LNCaP clone FGC (cell line): ENCODE measurements at regions not wholly inside any gene's neighbourhood (a gene's known extent, or its start where the extent isn't known, plus 50 kb on each side); places are given as distances from the start of the nearest gene placed in this dataset.
A peak's percentile ranks its signal among the peaks of the same experiment; 100 is the strongest.
"Not testable (repeated sequence)": the region's sequence is repeated elsewhere in the genome, so short reads cannot be mapped to it uniquely, and the experiment has no call there.

Experiments
- DNase-seq: peaks from one replicate; pipeline ENCODE4 v3.0.0-alpha.2; 2011; ENCODE audit warnings: low read depth
- H3K4me3 ChIP-seq: 2 replicates; pipeline ENCODE4 v1.5.1; 2011; ENCODE audit warnings: mild to moderate bottlenecking, low read depth, low read length, control low read depth
- CTCF ChIP-seq: IDR thresholded peaks from 2 replicates; pipeline ENCODE4 v1.5.1; 2012; ENCODE audit warnings: mild to moderate bottlenecking; ENCODE audit not compliant: control insufficient read depth, insufficient read depth; ENCODE audit errors: extremely low read depth

DNA sequence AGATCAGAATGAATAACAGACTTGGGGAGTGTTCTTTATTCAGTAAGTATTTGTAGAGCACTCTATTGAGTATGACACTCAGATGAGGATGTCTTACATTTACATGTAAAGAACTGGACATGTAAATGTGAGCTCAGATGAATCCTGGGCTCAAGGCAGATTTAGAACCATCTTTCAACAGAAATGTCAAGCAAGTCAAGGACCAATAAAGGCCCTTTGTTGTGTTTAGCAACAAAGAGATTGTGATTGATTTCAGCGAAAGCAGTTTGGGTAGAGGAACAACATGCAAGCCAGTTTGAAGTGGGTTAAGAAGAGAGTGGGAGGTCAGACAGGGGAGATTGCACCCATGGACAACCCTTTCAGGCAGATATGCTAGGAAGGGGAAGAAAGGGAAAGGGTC is 194.2 kb upstream of the DNAJC19 start:
- DNase-seq: no peak
- TF ChIP-seq CTCF: no peak

GRCh38 chr3:181183057-181183456 is 193.5 kb upstream of the DNAJC19 start:
- H3K4me3 ChIP-seq, DNase-seq: not testable (repeated sequence)

More for the DNA sequence above, 194.2 kb upstream of the DNAJC19 start:
- no peak overlapping the region for H3K4me3 ChIP-seq

- H3K4me3 ChIP-seq: no peak overlapping the region
- no peak for DNase-seq
- no peak for TF ChIP-seq CTCF
Measured at GRCh38 chr3:181178991-181179390, 189.5 kb upstream of the DNAJC19 start.

DNA sequence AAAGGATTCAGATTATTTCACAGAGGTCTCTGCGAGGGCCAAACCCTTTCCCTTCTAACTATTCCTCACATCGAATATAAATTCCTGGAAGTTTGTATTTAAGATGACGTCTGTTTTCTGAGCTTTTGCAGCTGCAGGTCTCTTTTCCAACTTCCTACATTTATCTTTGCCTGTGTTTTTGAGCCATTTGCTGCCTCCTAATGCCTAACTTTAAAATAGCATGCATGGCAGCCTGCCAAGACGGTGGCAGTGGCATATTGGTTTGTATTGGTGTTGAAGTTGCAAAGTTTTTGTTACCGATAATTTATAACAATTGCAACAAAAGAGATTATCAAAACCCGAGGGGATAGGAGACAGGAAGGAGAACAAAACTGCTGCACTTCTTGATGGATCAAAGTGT is 187.1 kb upstream of the DNAJC19 start:
- TF ChIP-seq CTCF: peak; percentile 85
- H3K4me3 ChIP-seq: no peak overlapping the region
- DNase-seq: peak; percentile 18

- no peak for DNase-seq
- no peak overlapping the region for H3K4me3 ChIP-seq
- no peak for TF ChIP-seq CTCF
Measured at GRCh38 chr3:181174676-181175233, 185.2 kb upstream of the DNAJC19 start.

DNA sequence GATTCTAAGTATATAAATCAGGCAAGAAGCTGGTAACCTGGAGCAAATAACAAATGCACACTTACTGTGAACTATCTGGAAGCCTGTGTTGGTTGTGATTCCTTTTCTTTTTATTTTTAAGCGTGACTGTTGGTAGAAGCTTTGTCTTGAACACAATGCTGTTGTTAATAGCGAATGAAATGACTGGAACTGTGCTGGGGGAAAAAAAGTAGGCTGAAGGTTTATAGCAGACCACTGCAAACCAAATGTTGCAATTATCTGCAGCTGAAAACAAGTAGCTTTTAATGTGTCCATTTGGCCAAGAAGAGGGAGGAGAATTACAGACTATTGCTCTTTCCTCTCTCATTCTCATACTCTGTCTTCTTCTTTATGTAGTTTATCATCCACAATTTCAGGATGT is 184.5 kb upstream of the DNAJC19 start:
- DNase-seq: no peak
- H3K4me3 ChIP-seq: no peak overlapping the region
- TF ChIP-seq CTCF: no peak

- TF ChIP-seq CTCF: no peak
- H3K4me3 ChIP-seq: no peak overlapping the region
- DNase-seq: no peak
Measured at GRCh38 chr3:181173227-181173626, 183.7 kb upstream of the DNAJC19 start.
